PC-9 (cell line): ENCODE measurements at regions not wholly inside any gene's neighbourhood (a gene's known extent, or its start where the extent isn't known, plus 50 kb on each side); places are given as distances from the start of the nearest gene placed in this dataset.

Experiments
- BruUV-seq: library from RNA; stranded (reverse); fragments of 400-500 nt; replicated peaks from 2 replicates; lab custom pipeline; 2021; lab: Mats Ljungman, UMichigan
- CTCF ChIA-PET: fragments of 300-600 bp; sonication (Branson Sonifier 250); formaldehyde crosslinking; loops from one replicate; lab custom pipeline; 2022; ENCODE audit warnings: antibody characterized with exemption; lab: Charles Lee
- POLR2A ChIA-PET: fragments of 300-600 bp; sonication (Branson Sonifier 250); formaldehyde crosslinking; loops from one replicate; lab custom pipeline; 2022; ENCODE audit warnings: antibody characterized with exemption; ENCODE audit not compliant: unreplicated experiment; lab: Charles Lee
- DNase-seq, 2 experiments: peaks; one replicate each; pipeline versions ENCODE4 v3.0.0 to v3.0.0-alpha.2; 2015 to 2022; ENCODE audit warnings: mixed read lengths in 1 of 2
- H2AFZ ChIP-seq: fragments of 200-600 bp; sonication (generic); 2 replicates; pipeline ENCODE4 v1.8.1; 2017; ENCODE audit warnings: antibody characterized with exemption
- H3F3A ChIP-seq: fragments of 200-600 bp; sonication (generic); 2 replicates; pipeline ENCODE4 v1.8.1; 2017; ENCODE audit warnings: antibody characterized with exemption, mild to moderate bottlenecking, low read depth; ENCODE audit not compliant: insufficient read depth
- H3K27ac ChIP-seq: fragments of 200-600 bp; sonication (generic); 2 replicates; pipeline ENCODE4 v1.6.1; 2016; ENCODE audit warnings: mixed run types
- H3K27me3 ChIP-seq: fragments of 200-600 bp; sonication (generic); 2 replicates; pipeline ENCODE4 v1.6.1; 2016; ENCODE audit warnings: low read depth, mixed run types; ENCODE audit not compliant: insufficient read depth
- H3K36me3 ChIP-seq: fragments of 200-600 bp; sonication (generic); 2 replicates; pipeline ENCODE4 v1.6.1; 2016; ENCODE audit warnings: low read depth, mixed run types
- H3K4me1 ChIP-seq: fragments of 200-600 bp; sonication (generic); replicated peaks from 2 replicates; pipeline ENCODE4 v1.6.1; 2016; ENCODE audit warnings: mixed run types; ENCODE audit not compliant: insufficient read depth
- H3K4me2 ChIP-seq: fragments of 200-600 bp; sonication (generic); 2 replicates; pipeline ENCODE4 v1.6.1; 2017; ENCODE audit warnings: mixed run types
- H3K4me3 ChIP-seq: fragments of 200-600 bp; sonication (generic); 2 replicates; pipeline ENCODE4 v1.6.1; 2016; ENCODE audit warnings: mixed run types
- H3K79me2 ChIP-seq: fragments of 200-600 bp; sonication (generic); 2 replicates; pipeline ENCODE4 v1.6.1; 2017; ENCODE audit warnings: low read depth, mixed run types
- H3K9me2 ChIP-seq: fragments of 200-600 bp; sonication (generic); 2 replicates; pipeline ENCODE4 v1.8.1; 2017; ENCODE audit warnings: mild to moderate bottlenecking; ENCODE audit not compliant: insufficient read depth
- H3K9me3 ChIP-seq: fragments of 200-600 bp; sonication (generic); 2 replicates; pipeline ENCODE4 v1.8.1; 2016; ENCODE audit warnings: low read depth; ENCODE audit not compliant: insufficient read depth
- H4K20me1 ChIP-seq: fragments of 200-600 bp; sonication (generic); 2 replicates; pipeline ENCODE4 v1.8.1; 2017; ENCODE audit not compliant: insufficient read depth
- CTCF ChIP-seq: fragments of 200-600 bp; sonication (generic); conservative IDR thresholded peaks from 2 replicates; pipeline ENCODE4 v1.6.1; 2017; ENCODE audit warnings: mixed run types, antibody characterized with exemption, mild to moderate bottlenecking, moderate library complexity
- EZH2 ChIP-seq: fragments of 200-600 bp; sonication (generic); IDR thresholded peaks from 2 replicates; pipeline ENCODE4 v1.8.0; 2017; ENCODE audit warnings: antibody characterized with exemption, low read depth
- intact Hi-C: fragments of 100-400 bp; cut with micrococcal nuclease; formaldehyde crosslinking; loops from one replicate; pipeline ENCODE4 v1.10.0; 2022; ENCODE audit not compliant: unreplicated experiment

GRCh38 chr13:74755065-74755464 is 620.9 kb upstream of the KLF12 start:
- Histone ChIP-seq H3K4me2 (no peak overlapping the region), H2AFZ (no peak overlapping the region), H3K36me3 (no peaks in the 10 kb centered on the region), H3K79me2 (no peaks in the 10 kb centered on the region), H4K20me1 (no peaks in the 10 kb centered on the region), H3K27me3 (no peaks in the 10 kb centered on the region), H3K4me1 (no peaks in the 10 kb centered on the region), H3K9me2 (no peaks in the 10 kb centered on the region), H3K4me3 (no peak overlapping the region), H3F3A (no peaks in the 10 kb centered on the region), H3K9me3 (no peaks in the 10 kb centered on the region), H3K27ac (no peak overlapping the region)
- POLR2A ChIA-PET = no interaction called here
- BruUV-seq = no TSS peak
- CTCF ChIA-PET = no interaction called here
- DNase-seq = no peak
- no peak for TF ChIP-seq EZH2
- no peak for TF ChIP-seq CTCF
- intact Hi-C loops = no loop called here

GRCh38 chr13:74751739-74752138 is 617.5 kb upstream of the KLF12 start:
- H3K9me2 ChIP-seq = no peaks in the 10 kb centered on the region
- BruUV-seq = no TSS peak
- H3K4me3 ChIP-seq = no peak overlapping the region
- intact Hi-C loops = no loop called here
- no peaks in the 10 kb centered on the region for H3K27me3 ChIP-seq
- no peaks in the 10 kb centered on the region for H3K9me3 ChIP-seq
- no peak overlapping the region for H3K4me2 ChIP-seq
- H3K79me2 ChIP-seq = no peaks in the 10 kb centered on the region
- DNase-seq = no peak
- H3K27ac ChIP-seq = no peak overlapping the region
- ChIA-PET POLR2A (no interaction called here), CTCF (no interaction called here)
- no peaks in the 10 kb centered on the region for H4K20me1 ChIP-seq
- H3K36me3 ChIP-seq = no peaks in the 10 kb centered on the region
- no peak overlapping the region for H2AFZ ChIP-seq
- no peaks in the 10 kb centered on the region for H3K4me1 ChIP-seq
- TF ChIP-seq CTCF (no peak), EZH2 (no peak)
- no peaks in the 10 kb centered on the region for H3F3A ChIP-seq

GRCh38 chr13:74747186-74747955 is 613.2 kb upstream of the KLF12 start:
- CTCF ChIA-PET = no interaction called here
- H3K9me3 ChIP-seq = no peaks in the 10 kb centered on the region
- H4K20me1 ChIP-seq = no peaks in the 10 kb centered on the region
- DNase-seq = no peak
- no peak overlapping the region for H3K4me2 ChIP-seq
- H2AFZ ChIP-seq = no peak overlapping the region
- H3K27me3 ChIP-seq = no peaks in the 10 kb centered on the region
- H3K4me3 ChIP-seq = no peak overlapping the region
- H3K79me2 ChIP-seq = no peaks in the 10 kb centered on the region
- no peaks in the 10 kb centered on the region for H3K9me2 ChIP-seq
- intact Hi-C loops = no loop called here
- H3K4me1 ChIP-seq = no peaks in the 10 kb centered on the region
- no peaks in the 10 kb centered on the region for H3K36me3 ChIP-seq
- no TSS peak for BruUV-seq
- POLR2A ChIA-PET = no interaction called here
- no peaks in the 10 kb centered on the region for H3F3A ChIP-seq
- no peak overlapping the region for H3K27ac ChIP-seq
- TF ChIP-seq CTCF = no peak
- no peak for TF ChIP-seq EZH2
